ENCODE measurements at regions not wholly inside any gene's neighbourhood (a gene's known extent, or its start where the extent isn't known, plus 50 kb on each side); places are given as distances from the start of the nearest gene placed in this dataset.

- no peak for ATAC-seq
- no peak for TF ChIP-seq CTCF (IDR thresholded peaks at IDR 0.05)
- DNase-seq, result no peak
- 80 to 83% methylated on average over 1 of the region's 1 CpG for WGBS, 2 donors
- Histone ChIP-seq H3K36me3 (no peaks in the 10 kb centered on the region), H3K9me3 (peaks cover 0 to 27% (median 0%) of the 10 kb centered on the region in 11 donors), H3K4me3 (no peak overlapping the region), H3K4me1 (no peaks in the 10 kb centered on the region), H3K27ac (no peak overlapping the region), H3K27me3 (no peaks in the 10 kb centered on the region)
- intact Hi-C loops (cut with DNase I), result no loop called here
Observed at GRCh38 chr3:834679-835078, 258.1 kb upstream of the CNTN6 start.

- Histone ChIP-seq H3K9me3 (peaks cover 0 to 22% (median 0%) of the 10 kb centered on the region in 11 donors), H3K4me1 (no peaks in the 10 kb centered on the region), H3K36me3 (no peaks in the 10 kb centered on the region), H3K27ac (no peak overlapping the region), H3K27me3 (no peaks in the 10 kb centered on the region), H3K4me3 (no peak overlapping the region)
- intact Hi-C loops (cut with DNase I), result no loop called here
- no peak for TF ChIP-seq CTCF (IDR thresholded peaks at IDR 0.05)
- ATAC-seq (no peak), DNase-seq (no peak)
- 87 to 91% methylated on average over 4 of the region's 4 CpGs for WGBS, 2 donors
Observed at GRCh38 chr3:835096-835495, 257.7 kb upstream of the CNTN6 start.

- intact Hi-C loops (cut with DNase I), result no loop called here
- DNase-seq, result no peak
- 76 to 82% methylated on average over 1 of the region's 1 CpG for WGBS, 2 donors
Observed at GRCh38 chr3:839981-840380, 252.8 kb upstream of the CNTN6 start.

GRCh38 chr3:851098-851790 lies 241.6 kb upstream of the CNTN6 start:
- WGBS, 2 donors, result 59 to 65% methylated on average over 5 of the region's 5 CpGs
- ATAC-seq (no peak), DNase-seq (no peak)
- Histone ChIP-seq H3K9me3 (peaks cover 0 to 28% (median 0%) of the 10 kb centered on the region in 11 donors), H3K27me3 (no peaks in the 10 kb centered on the region), H3K4me3 (no peak overlapping the region), H3K27ac (no peak overlapping the region), H3K4me1 (no peaks in the 10 kb centered on the region), H3K36me3 (no peaks in the 10 kb centered on the region)
- TF ChIP-seq CTCF (IDR thresholded peaks at IDR 0.05), result no peak
- intact Hi-C loops (cut with DNase I), result no loop called here

More at GRCh38 chr3:839981-840380, 252.8 kb upstream of the CNTN6 start:
- H3K9me3 ChIP-seq, result peaks cover 0 to 2% (median 0%) of the 10 kb centered on the region in 11 donors
- H3K36me3 ChIP-seq, result no peaks in the 10 kb centered on the region
- H3K27me3 ChIP-seq, result no peaks in the 10 kb centered on the region
- H3K4me1 ChIP-seq, result no peaks in the 10 kb centered on the region
- no peak overlapping the region for H3K27ac ChIP-seq
- TF ChIP-seq CTCF (IDR thresholded peaks at IDR 0.05), result no peak
- ATAC-seq, result no peak
- no peak overlapping the region for H3K4me3 ChIP-seq
